ENCODE measurements at regions not wholly inside any gene's neighbourhood (a gene's known extent, or its start where the extent isn't known, plus 50 kb on each side); places are given as distances from the start of the nearest gene placed in this dataset.
"Not testable (repeated sequence)": the region's sequence is repeated elsewhere in the genome, so short reads cannot be mapped to it uniquely, and the experiment has no call there.

DNA sequence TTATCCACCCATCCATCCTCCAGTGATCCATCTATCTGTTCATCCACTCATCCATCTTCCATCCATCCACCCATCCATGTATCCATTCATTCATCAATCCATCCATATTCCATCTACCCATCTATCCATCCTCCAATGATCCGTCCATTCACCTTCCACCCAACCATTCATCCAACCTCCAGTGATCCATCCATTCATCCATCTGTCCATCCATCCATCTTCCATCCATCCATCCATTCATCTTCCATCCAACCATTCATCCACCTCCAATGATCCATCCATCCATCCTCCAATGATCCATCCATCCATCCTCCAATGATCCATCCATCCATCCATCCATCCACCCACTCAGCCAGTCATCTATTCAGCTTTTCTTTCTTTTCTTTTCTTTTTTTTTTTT is 156.5 kb upstream of the WSCD1 start:
- no peak for DNase-seq (ENCODE audit: low read depth)
- H3K4me3 ChIP-seq (ENCODE audit: low read depth, low read length), result no peak overlapping the region
- TF ChIP-seq, protein P1, sequence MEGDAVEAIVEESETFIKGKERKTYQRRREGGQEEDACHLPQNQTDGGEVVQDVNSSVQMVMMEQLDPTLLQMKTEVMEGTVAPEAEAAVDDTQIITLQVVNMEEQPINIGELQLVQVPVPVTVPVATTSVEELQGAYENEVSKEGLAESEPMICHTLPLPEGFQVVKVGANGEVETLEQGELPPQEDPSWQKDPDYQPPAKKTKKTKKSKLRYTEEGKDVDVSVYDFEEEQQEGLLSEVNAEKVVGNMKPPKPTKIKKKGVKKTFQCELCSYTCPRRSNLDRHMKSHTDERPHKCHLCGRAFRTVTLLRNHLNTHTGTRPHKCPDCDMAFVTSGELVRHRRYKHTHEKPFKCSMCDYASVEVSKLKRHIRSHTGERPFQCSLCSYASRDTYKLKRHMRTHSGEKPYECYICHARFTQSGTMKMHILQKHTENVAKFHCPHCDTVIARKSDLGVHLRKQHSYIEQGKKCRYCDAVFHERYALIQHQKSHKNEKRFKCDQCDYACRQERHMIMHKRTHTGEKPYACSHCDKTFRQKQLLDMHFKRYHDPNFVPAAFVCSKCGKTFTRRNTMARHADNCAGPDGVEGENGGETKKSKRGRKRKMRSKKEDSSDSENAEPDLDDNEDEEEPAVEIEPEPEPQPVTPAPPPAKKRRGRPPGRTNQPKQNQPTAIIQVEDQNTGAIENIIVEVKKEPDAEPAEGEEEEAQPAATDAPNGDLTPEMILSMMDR (IDR thresholded peaks at IDR 0.05; ENCODE audit: low read depth, low read length, missing control alignments), result no peak

DNA sequence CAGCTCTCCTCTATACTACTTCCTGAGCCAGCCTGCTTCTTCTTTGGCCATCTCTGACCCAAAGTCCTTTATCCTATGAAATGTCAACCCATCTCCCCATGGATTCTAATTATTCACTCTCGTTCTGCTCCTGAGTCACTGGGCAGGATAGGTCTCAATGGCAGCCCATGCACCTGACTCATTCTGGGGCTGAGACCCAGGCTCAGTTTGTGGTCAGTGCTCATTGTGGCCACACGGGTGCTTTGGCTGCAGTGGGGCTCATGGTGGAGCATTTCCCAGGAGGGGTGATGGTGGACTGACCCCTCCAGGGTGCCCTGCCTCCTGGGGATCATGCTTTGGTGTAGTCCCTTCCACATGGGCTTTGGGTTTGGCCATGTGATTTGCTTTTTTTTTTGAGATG is 154.8 kb upstream of the WSCD1 start:
- H3K4me3 ChIP-seq (ENCODE audit: low read depth, low read length), result no peak overlapping the region
- DNase-seq (ENCODE audit: low read depth), result no peak
- TF ChIP-seq, protein P1 (IDR thresholded peaks at IDR 0.05; ENCODE audit: low read depth, low read length, missing control alignments), result no peak

DNA sequence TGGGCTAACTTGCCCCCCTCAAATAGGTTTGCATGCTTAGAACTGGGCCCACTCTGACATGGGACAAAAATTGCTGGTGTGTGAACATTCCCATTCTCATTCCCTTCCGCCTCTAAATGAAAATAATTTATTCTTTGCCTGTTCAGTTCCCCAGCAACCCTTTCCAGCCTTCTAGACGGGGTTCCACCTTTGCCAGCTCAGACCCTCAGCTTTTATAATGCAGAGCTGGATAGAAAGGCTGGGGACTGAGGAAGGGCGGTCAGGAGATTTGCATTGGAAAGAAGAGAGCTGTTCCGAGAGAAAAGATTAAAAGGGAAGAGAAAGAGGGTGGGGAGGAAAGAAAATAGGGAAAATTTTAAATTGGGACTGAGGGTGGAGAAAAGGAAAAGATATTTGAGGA is 151.1 kb upstream of the WSCD1 start:
- DNase-seq (ENCODE audit: low read depth), result no peak
- TF ChIP-seq, protein P1 (IDR thresholded peaks at IDR 0.05; ENCODE audit: low read depth, low read length, missing control alignments), result no peak
- no peak overlapping the region for H3K4me3 ChIP-seq (ENCODE audit: low read depth, low read length)

DNA sequence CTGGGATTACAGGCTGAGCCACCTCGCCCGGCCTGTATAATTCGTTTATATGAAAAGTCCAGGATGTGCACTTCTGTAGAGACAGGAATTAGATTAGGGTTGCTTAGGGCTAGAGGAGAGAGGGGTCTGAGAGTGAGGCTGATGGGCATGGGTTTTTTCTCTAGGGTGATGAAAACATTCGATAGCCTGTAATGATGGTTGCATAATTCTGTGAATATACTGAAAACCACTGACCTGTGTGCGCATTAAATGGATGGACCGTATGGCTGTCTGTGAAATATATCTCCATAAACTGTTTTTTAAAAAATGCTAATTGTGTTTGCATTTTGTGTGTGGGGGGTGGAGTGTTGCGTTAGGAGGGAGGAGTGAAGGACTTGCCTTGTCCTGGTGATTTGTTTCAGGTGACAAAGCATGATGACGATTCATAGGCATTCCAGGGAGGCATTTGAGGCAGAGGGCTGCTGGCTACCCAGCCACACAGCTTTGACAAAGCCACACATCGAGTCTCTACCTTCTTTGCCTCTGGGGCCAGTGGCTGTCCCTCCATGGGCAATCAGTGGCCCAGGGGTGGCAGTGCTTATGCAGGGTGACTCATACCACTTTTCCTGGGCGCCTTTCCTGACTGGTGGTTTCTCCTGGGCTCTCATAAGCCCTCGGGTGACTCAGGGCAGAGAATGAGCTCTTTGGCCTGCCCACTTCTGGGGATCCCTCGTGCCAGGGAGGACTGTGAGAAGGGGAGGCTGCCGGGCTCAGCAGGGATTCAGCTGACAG is 148.5 kb upstream of the WSCD1 start:
- H3K4me3 ChIP-seq (ENCODE audit: low read depth, low read length), result no peak overlapping the region
- no peak for DNase-seq (ENCODE audit: low read depth)
- TF ChIP-seq, protein P1 (IDR thresholded peaks at IDR 0.05; ENCODE audit: low read depth, low read length, missing control alignments), result no peak

DNA sequence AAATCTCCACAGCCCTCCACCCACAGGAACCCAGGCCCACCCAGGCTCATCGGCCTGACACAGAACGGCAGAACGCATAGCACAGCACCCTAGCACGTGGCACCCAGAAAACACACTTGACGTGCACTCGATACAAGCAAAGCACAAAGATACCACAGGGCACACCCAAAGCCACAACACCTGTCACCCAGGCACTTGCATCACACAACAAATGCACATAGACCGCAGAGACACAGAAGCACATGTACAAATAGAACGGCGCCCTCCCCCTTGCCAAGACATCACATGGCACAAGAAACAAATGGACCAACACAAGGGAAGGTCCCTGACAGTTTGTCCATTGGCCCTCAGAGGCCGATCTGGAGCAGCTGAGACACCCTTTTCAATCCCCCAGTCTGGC is 147.7 kb upstream of the WSCD1 start:
- no peak overlapping the region for H3K4me3 ChIP-seq (ENCODE audit: low read depth, low read length)
- TF ChIP-seq, protein P1 (IDR thresholded peaks at IDR 0.05; ENCODE audit: low read depth, low read length, missing control alignments), result no peak
- no peak for DNase-seq (ENCODE audit: low read depth)

DNA sequence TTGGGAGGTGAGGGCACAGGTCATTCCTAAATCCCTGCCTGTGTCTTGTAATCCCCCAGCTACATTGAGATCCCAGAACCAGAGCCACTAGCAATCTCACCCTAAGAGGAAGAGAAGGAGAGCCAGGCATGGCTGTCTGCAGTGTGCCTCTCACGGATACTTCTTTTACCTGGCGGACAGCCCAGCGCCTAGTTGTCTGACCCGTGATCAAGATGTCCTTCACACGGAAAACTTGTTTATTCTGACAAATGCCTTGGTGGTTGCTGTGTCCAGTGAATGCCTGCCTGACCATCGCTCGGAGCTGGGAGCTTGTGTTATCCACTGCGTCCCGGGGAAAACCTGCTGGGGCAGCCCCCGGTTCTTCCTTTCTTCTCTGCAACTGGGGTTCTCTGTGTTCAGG is 140.5 kb upstream of the WSCD1 start:
- H3K4me3 ChIP-seq (ENCODE audit: low read depth, low read length), result no peak overlapping the region
- DNase-seq (ENCODE audit: low read depth), result no peak
- TF ChIP-seq, protein P1 (IDR thresholded peaks at IDR 0.05; ENCODE audit: low read depth, low read length, missing control alignments), result no peak

DNA sequence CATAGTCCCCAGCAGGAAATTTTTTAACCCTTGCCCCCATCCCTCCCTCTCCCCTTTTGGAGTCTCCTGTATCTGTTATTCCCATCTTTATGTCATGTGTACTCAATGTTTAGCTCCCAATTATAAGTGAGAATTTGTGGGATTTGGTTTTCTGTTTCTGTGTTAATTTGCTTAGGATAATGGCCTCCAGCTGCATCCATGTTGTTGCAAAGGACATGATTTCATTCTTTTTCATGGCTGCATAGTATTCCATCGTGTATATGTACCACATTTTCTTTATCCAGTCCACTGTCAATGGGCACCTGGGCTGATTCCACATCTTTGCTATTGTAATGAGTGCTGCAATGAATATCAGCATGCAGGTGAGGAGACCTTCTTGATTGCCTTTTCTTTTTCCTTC is 139.6 kb upstream of the WSCD1 start:
- not testable (repeated sequence) for H3K4me3 ChIP-seq (ENCODE audit: low read depth, low read length); DNase-seq (ENCODE audit: low read depth)
